ENCODE measurements at regions not wholly inside any gene's neighbourhood (a gene's known extent, or its start where the extent isn't known, plus 50 kb on each side); places are given as distances from the start of the nearest gene placed in this dataset.

- TF ChIP-seq CTCF (IDR thresholded peaks at IDR 0.05), result no peak
- no peak for TF ChIP-seq POLR2A (IDR thresholded peaks at IDR 0.05; ENCODE audit: low read length)
- TF ChIP-seq RNF2 (IDR thresholded peaks at IDR 0.05; ENCODE audit: borderline replicate concordance, low read depth), result no peak
- no peak for TF ChIP-seq KDM1A (IDR thresholded peaks at IDR 0.05; ENCODE audit: low read depth)
- TF ChIP-seq RFX5 (IDR thresholded peaks at IDR 0.05), result no peak
- TF ChIP-seq, protein P1, sequence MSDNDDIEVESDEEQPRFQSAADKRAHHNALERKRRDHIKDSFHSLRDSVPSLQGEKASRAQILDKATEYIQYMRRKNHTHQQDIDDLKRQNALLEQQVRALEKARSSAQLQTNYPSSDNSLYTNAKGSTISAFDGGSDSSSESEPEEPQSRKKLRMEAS (IDR thresholded peaks at IDR 0.05), result no peak
- no peak for TF ChIP-seq REST (IDR thresholded peaks at IDR 0.05)
- no peak for TF ChIP-seq PHF8 (IDR thresholded peaks at IDR 0.05; ENCODE audit: borderline replicate concordance, low read depth)
These were observed 176.3 kb upstream of the LRP1B start for GRCh38 chr2:142307086-142307485.

Data from A549 (cell line).